GM12892 (cell line): ENCODE measurements at regions not wholly inside any gene's neighbourhood (a gene's known extent, or its start where the extent isn't known, plus 50 kb on each side); places are given as distances from the start of the nearest gene placed in this dataset.

Experiments
- DNase-seq: peaks from one replicate; pipeline ENCODE4 v3.0.0; 2011; ENCODE audit not compliant: insufficient read length
- FAIRE-seq: peaks from 2 replicates; lab custom pipeline; 2011; peaks lifted over from hg19 to GRCh38; lab: Jason Lieb, UNC
- POLR2A ChIP-seq: IDR thresholded peaks from 2 replicates; pipeline ENCODE4 v1.6.1; 2011; ENCODE audit warnings: low read depth, low read length, control low read depth
- POLR2AphosphoS5 ChIP-seq: IDR thresholded peaks from 2 replicates; pipeline ENCODE4 v1.6.1; 2011; ENCODE audit warnings: low read depth, low read length, control low read depth
- TAF1 ChIP-seq: IDR thresholded peaks from 2 replicates; pipeline ENCODE4 v1.6.1; 2011; ENCODE audit warnings: low read depth, mild to moderate bottlenecking, control low read depth, low read length, borderline replicate concordance

GRCh38 chr18:30556112-30556511 is 486.4 kb downstream of the DSC3 start:
- no peak for TF ChIP-seq POLR2AphosphoS5
- no peak for TF ChIP-seq TAF1
- TF ChIP-seq POLR2A, result no peak
- no peak for DNase-seq
- FAIRE-seq, result no peak

GRCh38 chr18:30545393-30545792 is 497.1 kb downstream of the DSC3 start:
- DNase-seq (no peak), FAIRE-seq (no peak)
- TF ChIP-seq POLR2A (no peak), POLR2AphosphoS5 (no peak), TAF1 (no peak)

DNA sequence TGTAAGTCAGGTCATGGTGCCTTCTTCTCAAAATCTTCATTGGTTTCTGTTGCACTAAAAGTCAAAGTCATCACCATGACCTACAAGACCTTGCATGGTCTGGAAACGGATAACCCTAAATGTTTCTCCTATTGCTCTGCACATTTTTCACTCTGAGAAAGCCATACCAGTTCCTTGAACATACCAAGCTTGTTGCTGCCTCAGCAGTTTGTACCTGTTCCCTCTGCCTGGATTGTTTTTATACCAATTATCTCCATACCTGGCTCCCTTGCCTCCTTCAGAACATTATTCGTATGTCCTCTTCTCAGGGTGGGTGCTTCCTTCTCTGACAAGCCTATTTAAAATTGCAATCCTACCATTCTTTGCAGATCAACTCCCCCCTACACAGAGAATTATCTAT is 498.4 kb downstream of the DSC3 start:
- no peak for FAIRE-seq
- no peak for TF ChIP-seq POLR2AphosphoS5
- TF ChIP-seq POLR2A, result no peak
- TF ChIP-seq TAF1, result no peak
- DNase-seq, result no peak

- FAIRE-seq, result no peak
- TF ChIP-seq TAF1, result no peak
- TF ChIP-seq POLR2A, result no peak
- no peak for TF ChIP-seq POLR2AphosphoS5
Measured at GRCh38 chr18:30533716-30534115, 508.8 kb downstream of the DSC3 start.

DNA sequence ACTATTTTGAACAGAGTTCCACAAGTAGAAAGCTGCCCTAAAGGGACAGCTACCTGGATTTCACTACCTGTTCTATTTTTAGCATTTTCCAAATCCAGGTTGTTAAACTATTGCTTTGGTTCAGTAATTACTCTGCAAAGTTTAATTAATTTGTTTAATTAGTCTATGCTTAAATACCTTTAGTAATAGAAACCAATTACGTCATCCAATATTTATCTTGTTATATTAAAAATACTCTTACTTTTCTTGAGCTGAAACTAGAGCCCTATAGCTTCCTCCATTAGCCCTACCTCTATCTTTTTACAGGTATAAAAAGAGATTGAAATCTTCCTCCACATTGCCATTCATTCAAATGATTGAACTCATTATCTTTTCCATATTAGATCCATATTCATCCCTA is 514.6 kb downstream of the DSC3 start:
- DNase-seq, result no peak
- FAIRE-seq, result no peak
- TF ChIP-seq POLR2AphosphoS5, result no peak
- no peak for TF ChIP-seq POLR2A
- TF ChIP-seq TAF1, result no peak

More at GRCh38 chr18:30533716-30534115, 508.8 kb downstream of the DSC3 start:
- no peak for DNase-seq

DNA sequence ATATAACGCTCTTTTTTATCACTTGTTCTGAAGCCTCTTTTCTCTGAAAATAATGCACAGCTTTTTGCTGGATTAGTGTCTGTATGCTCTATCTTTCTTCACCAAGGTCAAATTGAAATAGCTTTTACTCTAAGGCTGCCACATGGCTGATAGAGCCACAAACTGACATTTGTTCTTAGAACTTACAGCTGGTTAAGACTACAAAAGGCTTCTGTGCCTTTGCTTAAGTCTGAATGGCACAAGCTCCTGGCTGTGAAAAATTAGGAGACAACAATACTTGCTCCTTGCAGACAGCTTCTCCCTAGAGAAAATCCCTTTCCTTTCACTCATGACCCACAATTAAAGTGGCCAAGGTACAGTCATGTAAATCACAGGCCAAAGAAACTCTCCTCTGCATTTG is 515.3 kb downstream of the DSC3 start:
- DNase-seq, result no peak
- no peak for TF ChIP-seq POLR2AphosphoS5
- TF ChIP-seq POLR2A, result no peak
- TF ChIP-seq TAF1, result no peak
- FAIRE-seq, result no peak

DNA sequence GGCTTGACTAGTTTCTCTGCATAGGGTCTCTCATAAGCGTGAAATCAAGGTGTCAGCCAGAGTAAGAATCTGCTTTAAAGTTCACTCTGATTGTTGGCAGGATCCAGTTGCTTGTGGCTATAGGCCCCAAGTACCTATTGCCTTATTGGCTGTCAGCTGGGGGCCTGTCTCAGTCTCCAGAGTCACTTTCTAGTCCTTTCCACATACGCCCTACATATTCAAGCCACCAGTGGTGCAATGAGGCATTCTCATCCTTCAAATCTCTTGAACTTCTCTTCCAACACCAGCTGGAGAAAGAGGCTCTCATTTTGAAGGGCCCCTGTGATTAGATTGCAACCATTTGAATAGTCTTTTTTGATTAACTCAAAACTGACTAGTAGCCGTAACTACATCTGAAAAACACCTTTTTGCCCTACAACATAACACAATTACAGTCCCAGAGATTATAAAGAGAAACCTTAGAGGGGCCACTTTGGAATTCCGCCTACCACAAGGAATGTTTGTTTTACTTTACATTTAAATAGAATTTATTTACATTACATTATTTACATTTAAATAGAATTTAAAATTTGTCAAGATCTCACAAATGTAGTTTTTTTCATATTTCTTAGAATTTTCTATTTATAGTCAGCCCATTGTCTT is 520.1 kb downstream of the DSC3 start:
- DNase-seq (no peak), FAIRE-seq (no peak)
- TF ChIP-seq POLR2A, result no peak
- no peak for TF ChIP-seq POLR2AphosphoS5

- FAIRE-seq (no peak), DNase-seq (no peak)
- no peak for TF ChIP-seq POLR2AphosphoS5
- TF ChIP-seq POLR2A, result no peak
- no peak for TF ChIP-seq TAF1
Measured at GRCh38 chr18:30514059-30514458, 528.5 kb downstream of the DSC3 start.

- no peak for FAIRE-seq
- TF ChIP-seq POLR2A (no peak), TAF1 (no peak), POLR2AphosphoS5 (no peak)
Measured at GRCh38 chr18:30512872-30513271, 529.7 kb downstream of the DSC3 start.

GRCh38 chr18:30510882-30511281 is 531.7 kb downstream of the DSC3 start:
- TF ChIP-seq POLR2A (no peak), POLR2AphosphoS5 (no peak), TAF1 (no peak)
- FAIRE-seq (no peak), DNase-seq (no peak)

More at GRCh38 chr18:30512872-30513271, 529.7 kb downstream of the DSC3 start:
- no peak for DNase-seq

DNA sequence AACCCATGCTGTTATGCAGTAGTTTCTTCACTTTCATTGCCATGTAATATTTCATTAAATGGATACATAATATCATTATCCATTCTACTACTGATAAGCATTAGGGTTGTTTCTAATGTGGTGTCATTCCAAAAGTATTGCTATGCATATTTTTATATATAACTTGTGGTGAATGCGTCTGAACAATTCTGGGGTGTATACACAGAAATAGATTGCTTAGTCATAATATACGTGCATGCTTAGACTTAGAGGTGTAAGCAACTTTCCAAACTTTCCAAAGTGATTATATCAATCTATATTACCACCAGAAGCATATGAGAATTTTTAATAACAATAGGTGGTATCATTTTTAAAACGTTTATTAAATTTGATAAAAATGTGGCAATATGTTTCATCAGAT is 540.9 kb downstream of the DSC3 start:
- no peak for FAIRE-seq
- no peak for DNase-seq
- TF ChIP-seq POLR2A, result no peak
- TF ChIP-seq TAF1, result no peak
- TF ChIP-seq POLR2AphosphoS5, result no peak

DNA sequence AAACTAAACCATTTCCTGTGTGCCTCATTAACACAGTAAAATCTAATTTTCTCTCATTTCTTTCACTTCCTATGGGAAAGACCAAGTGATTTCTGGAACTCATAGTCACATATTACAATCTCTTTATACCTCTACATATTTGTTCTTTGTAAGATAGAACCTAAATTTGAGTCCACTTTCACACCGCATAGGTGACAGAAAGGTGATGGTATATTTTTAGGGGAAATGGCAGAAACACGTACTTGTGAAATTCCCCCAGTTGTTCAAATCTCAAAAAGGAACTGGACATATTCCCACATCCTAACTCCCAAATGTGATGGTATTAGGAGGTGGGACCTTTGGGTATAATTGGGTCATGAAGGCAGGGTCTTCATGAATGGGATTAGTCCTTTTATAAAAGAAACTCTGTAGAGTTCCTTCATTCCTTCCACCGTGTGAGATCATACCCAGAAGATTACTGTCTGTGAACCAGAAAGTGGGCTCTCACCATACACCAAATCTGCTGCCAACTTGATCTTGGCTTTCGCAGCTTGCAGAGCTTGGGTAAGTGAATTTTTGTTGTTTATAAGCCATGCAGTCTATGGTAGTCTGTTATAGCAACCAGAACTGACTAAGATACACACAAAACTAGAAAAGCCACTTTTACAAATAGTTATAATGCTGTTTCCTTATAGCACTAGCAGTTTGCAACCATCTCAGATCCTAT is 542.1 kb downstream of the DSC3 start:
- DNase-seq, result no peak
- TF ChIP-seq POLR2AphosphoS5, result no peak
- FAIRE-seq, result no peak
